HG02870 (cell line): ENCODE measurements at regions not wholly inside any gene's neighbourhood (a gene's known extent, or its start where the extent isn't known, plus 50 kb on each side); places are given as distances from the start of the nearest gene placed in this dataset.
"Not testable (repeated sequence)": the region's sequence is repeated elsewhere in the genome, so short reads cannot be mapped to it uniquely, and the experiment has no call there.

Source experiments
- ATAC-seq: cut with Tn5 transposase; IDR thresholded peaks from one replicate; pipeline ENCODE4 v1.9.1; 2021; ENCODE audit warnings: mild to moderate bottlenecking, moderate library complexity; ENCODE audit not compliant: unreplicated experiment

GRCh38 chr3:190990898-190991297 lies 128.4 kb upstream of the GMNC start:
- no peak for ATAC-seq

- ATAC-seq = no peak
These were observed 126.7 kb upstream of the GMNC start for GRCh38 chr3:190989218-190989617.

- no peak for ATAC-seq
These were observed 125.6 kb upstream of the GMNC start for GRCh38 chr3:190988102-190988501.

DNA sequence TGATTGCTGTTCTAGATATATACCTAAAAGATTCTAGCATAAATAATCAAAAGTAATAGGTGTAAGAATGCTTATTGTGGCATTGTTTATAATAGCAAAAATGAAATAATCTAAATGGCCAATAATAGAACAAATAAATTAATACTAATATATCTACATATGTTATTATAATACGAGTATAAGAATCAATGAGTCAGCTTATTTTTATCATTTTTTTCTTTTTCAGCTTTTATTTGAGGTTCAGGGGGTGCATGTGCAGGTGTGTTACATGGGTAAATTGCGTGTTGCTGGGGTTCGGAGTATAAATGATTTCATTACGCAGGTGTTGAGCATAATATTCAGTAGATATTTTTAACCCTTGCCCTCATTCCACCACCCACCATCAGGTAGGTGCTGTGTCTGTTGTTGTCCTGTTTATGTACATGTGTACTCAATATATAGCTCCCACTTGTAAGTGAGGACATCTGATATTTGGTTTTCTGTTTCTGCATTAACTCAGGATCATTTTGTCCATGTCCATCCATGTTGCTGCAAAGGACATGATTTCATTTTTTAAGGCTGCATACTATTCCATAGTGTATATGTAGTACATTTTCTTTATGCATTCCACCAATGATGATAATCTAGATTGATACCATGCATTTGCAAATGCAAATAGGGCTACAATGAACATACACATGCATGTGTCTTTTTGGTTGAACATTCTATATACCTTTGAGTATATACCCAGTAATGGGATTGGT lies 122.2 kb upstream of the GMNC start:
- ATAC-seq = no peak

DNA sequence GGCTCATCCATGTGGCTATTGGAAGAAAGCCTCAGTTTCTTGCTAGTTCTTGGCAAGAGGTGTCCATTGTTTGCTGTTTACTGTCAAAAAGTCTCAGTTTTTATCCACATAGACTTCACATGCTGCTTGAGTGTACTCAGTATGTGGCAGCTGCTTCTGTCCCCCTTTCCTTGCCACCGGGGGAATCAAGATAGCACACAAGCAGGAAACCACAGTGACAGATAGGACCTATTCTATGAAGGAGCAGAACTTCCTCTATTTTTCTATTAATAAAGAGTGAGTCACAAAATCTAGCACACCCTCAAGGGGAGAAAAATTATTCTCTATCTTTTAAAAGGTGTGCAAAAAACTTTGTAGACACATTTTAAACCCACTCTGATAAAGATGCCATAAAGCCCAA lies 121.4 kb upstream of the GMNC start:
- no peak for ATAC-seq

GRCh38 chr3:190973771-190974170 lies 111.3 kb upstream of the GMNC start:
- no peak for ATAC-seq

DNA sequence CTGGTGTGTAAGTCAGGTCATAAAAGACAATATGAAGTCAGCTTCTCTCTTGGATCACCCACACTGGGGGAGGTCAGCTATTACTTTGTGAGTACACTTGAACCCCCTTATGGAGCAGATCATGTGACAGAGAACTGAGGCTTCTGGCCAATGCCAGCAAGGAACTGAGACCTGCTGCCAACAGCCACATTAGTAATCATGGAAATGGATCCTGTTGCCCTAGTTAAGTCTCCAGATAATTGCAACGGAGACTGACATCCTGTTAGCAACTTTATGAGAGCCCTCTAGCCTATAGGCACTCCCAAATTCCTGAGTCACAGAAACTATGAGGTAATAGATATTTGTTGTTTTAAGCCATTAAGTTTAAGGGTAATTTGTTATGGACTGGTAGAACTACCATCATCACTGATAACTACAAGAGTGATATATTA lies 110.4 kb upstream of the GMNC start:
- no peak for ATAC-seq

GRCh38 chr3:190972196-190972595 lies 109.7 kb upstream of the GMNC start:
- no peak for ATAC-seq

GRCh38 chr3:190970560-190970959 lies 108.1 kb upstream of the GMNC start:
- no peak for ATAC-seq

GRCh38 chr3:190968616-190969015 lies 106.1 kb upstream of the GMNC start:
- no peak for ATAC-seq

GRCh38 chr3:190964931-190965330 lies 102.4 kb upstream of the GMNC start:
- not testable (repeated sequence) for ATAC-seq

- no peak for ATAC-seq
These were observed 96.6 kb upstream of the GMNC start for GRCh38 chr3:190959077-190959476.

DNA sequence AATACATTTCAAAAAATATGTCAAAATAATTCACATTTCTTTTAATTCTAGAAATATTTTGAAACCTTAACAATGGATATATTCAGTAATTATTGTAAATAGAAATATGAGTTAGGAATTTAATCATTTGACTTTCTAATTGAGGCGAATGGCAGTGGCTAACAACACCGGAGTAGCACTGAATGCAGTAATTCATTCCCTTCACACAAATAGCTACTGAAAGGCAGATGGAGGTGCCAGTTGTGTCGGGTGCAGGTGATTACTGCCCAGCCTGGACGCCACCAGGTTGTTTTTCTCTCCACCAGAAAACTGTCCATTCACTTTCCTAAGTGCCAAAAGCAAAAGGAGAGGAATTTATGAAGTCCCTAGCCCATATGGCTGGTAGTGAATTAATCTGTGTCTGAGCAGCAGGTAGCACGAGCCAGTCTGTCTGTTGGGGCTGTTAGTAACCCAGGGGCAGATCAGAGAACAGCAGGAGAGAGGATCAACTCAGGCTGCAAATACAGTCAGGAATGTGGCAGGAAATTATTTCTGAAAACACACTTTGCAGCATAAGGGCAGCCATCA lies 79.3 kb upstream of the GMNC start:
- no peak for ATAC-seq

DNA sequence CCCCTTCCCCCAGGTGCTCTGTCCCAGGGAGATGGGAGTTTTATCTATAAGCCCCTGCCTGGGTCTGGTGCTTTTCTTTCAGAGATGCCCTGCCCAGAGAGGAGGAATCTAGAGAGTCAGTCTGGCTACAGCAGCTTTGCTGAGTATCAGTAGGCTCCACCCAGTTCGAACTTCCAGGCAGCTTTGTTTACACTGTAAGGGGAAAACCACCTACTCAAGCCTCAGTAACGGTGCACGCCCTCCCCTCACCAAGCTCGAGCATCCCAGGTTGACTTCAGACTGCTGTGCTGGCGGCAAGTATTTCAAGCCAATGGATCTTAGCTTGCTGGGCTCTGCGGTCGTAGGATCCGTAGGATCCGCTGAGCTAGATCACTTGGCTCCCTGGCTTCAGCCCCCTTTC lies 72.1 kb upstream of the GMNC start:
- ATAC-seq = not testable (repeated sequence)

DNA sequence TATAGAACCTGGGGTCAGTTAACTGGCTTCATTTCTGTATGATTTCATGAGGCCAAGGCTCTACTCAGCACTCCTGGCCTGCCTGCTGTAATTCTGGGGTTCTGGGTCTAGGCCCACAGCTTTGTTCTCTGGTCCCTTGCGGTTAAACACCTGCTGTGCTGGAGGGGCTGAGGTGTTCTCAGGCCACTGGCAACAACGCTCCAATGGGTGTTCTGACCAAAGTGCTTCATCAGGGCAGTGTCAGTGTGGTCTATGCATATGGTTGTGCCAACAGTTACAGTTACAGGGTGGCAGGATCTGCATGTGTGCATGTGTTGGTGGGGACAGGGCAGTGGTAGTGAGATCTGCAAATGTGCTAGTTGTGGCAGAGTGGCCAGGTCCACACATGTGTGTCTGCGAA lies 64.1 kb upstream of the GMNC start:
- ATAC-seq = no peak

DNA sequence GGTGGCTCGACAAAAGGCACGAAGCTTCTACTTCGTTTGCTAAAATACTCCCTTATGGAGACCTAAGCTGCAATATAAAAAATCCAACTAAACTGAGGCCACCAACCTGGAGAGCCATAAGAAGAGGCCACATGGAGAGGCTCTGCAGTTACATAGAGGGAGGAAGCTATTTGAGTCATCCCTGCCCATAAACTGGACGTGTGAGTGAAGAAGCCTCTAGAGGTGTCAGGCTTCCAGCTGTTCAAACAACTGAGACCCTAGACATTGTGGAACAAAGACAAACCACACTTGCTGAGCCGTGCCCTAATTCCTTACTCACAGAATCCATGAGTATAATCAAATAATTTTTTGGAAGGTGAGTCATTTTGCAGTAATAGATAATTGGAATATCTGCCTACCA lies 50.2 kb upstream of the GMNC start:
- ATAC-seq = no peak
